Endothelial cell of umbilical vein (primary cell): ENCODE measurements at regions not wholly inside any gene's neighbourhood (a gene's known extent, or its start where the extent isn't known, plus 50 kb on each side); places are given as distances from the start of the nearest gene placed in this dataset.
A peak's percentile ranks its signal among the peaks of the same experiment; 100 is the strongest.

Experiments
- BruUV-seq: library from RNA; stranded (reverse); fragments of 400-500 nt; replicated peaks from 2 replicates; lab custom pipeline; 2021; lab: Mats Ljungman, UMichigan
- CTCF ChIA-PET: fragments of 300-600, 350-600 bp; sonication (Branson Sonifier 250); formaldehyde crosslinking; loops from one replicate; lab custom pipeline; 2021; ENCODE audit warnings: antibody characterized with exemption, inconsistent platforms; lab: Charles Lee
- POLR2A ChIA-PET: fragments of 300-600, 350-600 bp; sonication (Branson Sonifier 250); formaldehyde crosslinking; loops from one replicate; lab custom pipeline; 2021; ENCODE audit warnings: antibody characterized with exemption, inconsistent platforms; lab: Charles Lee
- DNase-seq: peaks from one replicate; pipeline ENCODE4 v3.0.0-alpha.2; 2011; ENCODE audit warnings: low read depth, low spot score
- FAIRE-seq: peaks from 2 replicates; lab custom pipeline; 2011; peaks lifted over from hg19 to GRCh38; lab: Jason Lieb, UNC
- H2AFZ ChIP-seq: 2 replicates; pipeline ENCODE4 v1.6.0; 2012; ENCODE audit warnings: low read depth, low read length, control low read depth, inconsistent platforms
- H3K27ac ChIP-seq: 2 replicates; pipeline ENCODE4 v1.5.1; 2011; ENCODE audit warnings: low read depth, mild to moderate bottlenecking, control low read depth, low read length, moderate library complexity; ENCODE audit not compliant: insufficient read depth
- H3K27me3 ChIP-seq, 2 experiments: 2 replicates each; pipeline versions ENCODE4 v1.6.0 to v1.6.1; 2011; ENCODE audit warnings: low read length in 2 of 2, mixed read lengths in 1 of 2; ENCODE audit not compliant: control insufficient read depth in 2 of 2, insufficient read depth in 2 of 2
- H3K36me3 ChIP-seq, 2 experiments: 2 replicates in 1 of 2; 3 replicates in 1 of 2; pipeline ENCODE4 v1.5.1; 2011; ENCODE audit warnings: low read length in 2 of 2, mild to moderate bottlenecking in 1 of 2, moderate library complexity in 1 of 2; ENCODE audit not compliant: control insufficient read depth in 2 of 2, insufficient read depth in 2 of 2; ENCODE audit errors: extremely low read depth in 1 of 2
- H3K4me1 ChIP-seq: 3 replicates; pipeline ENCODE4 v1.5.1; 2011; ENCODE audit warnings: mild to moderate bottlenecking, low read length; ENCODE audit not compliant: control insufficient read depth, insufficient read depth; ENCODE audit errors: extremely low read depth
- H3K4me2 ChIP-seq: 2 replicates; pipeline ENCODE4 v1.6.1; 2011; ENCODE audit warnings: low read length, control low read depth, mixed read lengths; ENCODE audit not compliant: insufficient read depth
- H3K4me3 ChIP-seq, 3 experiments: fragments of 200-600 bp in 1 of 3; sonication (generic), shearing (Covaris generic) in 1 of 3; replicated peaks in 1 of 3; 2 replicates each; pipeline ENCODE4 v1.5.1; 2011 to 2016; ENCODE audit warnings: control low read depth in 3 of 3, low read length in 3 of 3, mild to moderate bottlenecking in 2 of 3, inconsistent platforms in 1 of 3, low read depth in 1 of 3, moderate library complexity in 1 of 3; ENCODE audit not compliant: insufficient read depth in 1 of 3
- H3K79me2 ChIP-seq: 2 replicates; pipeline ENCODE4 v1.6.0; 2012; ENCODE audit warnings: low read length, inconsistent platforms; ENCODE audit not compliant: control insufficient read depth, insufficient read depth
- H3K9ac ChIP-seq: replicated peaks from 2 replicates; pipeline ENCODE3; 2011; ENCODE audit warnings: low read length, control low read depth; ENCODE audit not compliant: insufficient read depth; ENCODE audit errors: extremely low read depth
- H3K9me1 ChIP-seq: replicated peaks from 3 replicates; pipeline ENCODE4 v1.6.0; 2011; ENCODE audit warnings: mild to moderate bottlenecking, low read length; ENCODE audit not compliant: control insufficient read depth, insufficient read depth; ENCODE audit errors: extremely low read depth
- H3K9me3 ChIP-seq: replicated peaks from 2 replicates; pipeline ENCODE4 v1.5.1; 2012; ENCODE audit warnings: low read length, inconsistent platforms; ENCODE audit not compliant: control insufficient read depth, insufficient read depth
- H4K20me1 ChIP-seq: replicated peaks from 2 replicates; pipeline ENCODE3; 2011; ENCODE audit warnings: mild to moderate bottlenecking, low read length; ENCODE audit not compliant: control insufficient read depth, insufficient read depth; ENCODE audit errors: extremely low read depth
- EZH2 ChIP-seq: IDR thresholded peaks from 2 replicates; pipeline ENCODE4 v1.6.1; 2012; ENCODE audit warnings: borderline replicate concordance, low read depth, mild to moderate bottlenecking, moderate library complexity, low read length, inconsistent platforms; ENCODE audit not compliant: severe bottlenecking
- FOS ChIP-seq: IDR thresholded peaks from 2 replicates; pipeline ENCODE4 v1.6.1; 2011; ENCODE audit warnings: mild to moderate bottlenecking, low read length, moderate library complexity, borderline replicate concordance; ENCODE audit not compliant: insufficient read depth
- GATA2 ChIP-seq: IDR thresholded peaks from 2 replicates; pipeline ENCODE4 v1.7.0; 2011; ENCODE audit warnings: low read depth, mild to moderate bottlenecking, moderate library complexity, mixed read lengths, low read length; ENCODE audit not compliant: insufficient read length, insufficient read depth
- JUN ChIP-seq: IDR thresholded peaks from 2 replicates; pipeline ENCODE4 v1.6.1; 2011; ENCODE audit warnings: borderline replicate concordance, low read depth; ENCODE audit not compliant: insufficient read length, insufficient read depth
- MAX ChIP-seq: IDR thresholded peaks from 2 replicates; pipeline ENCODE4 v1.6.1; 2011; ENCODE audit not compliant: insufficient read depth, insufficient read length
- MYC ChIP-seq: IDR thresholded peaks from one replicate; pipeline ENCODE4 v1.6.1; 2011; ENCODE audit warnings: mild to moderate bottlenecking, low read depth, low read length
- POLR2A ChIP-seq: IDR thresholded peaks from 2 replicates; pipeline ENCODE4 v1.6.1; 2012; ENCODE audit warnings: low read depth, mild to moderate bottlenecking, control low read depth, low read length
- POLR2AphosphoS5 ChIP-seq: IDR thresholded peaks from 2 replicates; pipeline ENCODE4 v1.6.1; 2012; ENCODE audit warnings: low read depth, mild to moderate bottlenecking, control low read depth, low read length, moderate library complexity; ENCODE audit not compliant: insufficient read depth
- dilution Hi-C: fragments of 300-500 bp; cut with MboI; formaldehyde crosslinking; loops from one replicate; pipeline ENCODE4 v1.15.0; 2019; ENCODE audit warnings: low sequenced_read_pairs; ENCODE audit not compliant: extremely low pct_ligation_motif_present
- intact Hi-C: fragments of 100-400 bp; cut with micrococcal nuclease; formaldehyde crosslinking; loops from one replicate; pipeline ENCODE4 v1.10.0; 2022
- TF ChIP-seq, protein P1 (sequence below), 2 donors: IDR thresholded peaks; 1 replicate in 1 of 2; 2 replicates in 1 of 2; pipeline ENCODE4 v1.5.1; 2011; ENCODE audit warnings: low read length in 2 of 2, mild to moderate bottlenecking in 2 of 2, moderate library complexity in 2 of 2, control low read depth in 1 of 2, inconsistent platforms in 1 of 2, low read depth in 1 of 2; ENCODE audit not compliant: insufficient read depth in 1 of 2; ENCODE audit errors: extremely low read depth in 1 of 2

DNA sequence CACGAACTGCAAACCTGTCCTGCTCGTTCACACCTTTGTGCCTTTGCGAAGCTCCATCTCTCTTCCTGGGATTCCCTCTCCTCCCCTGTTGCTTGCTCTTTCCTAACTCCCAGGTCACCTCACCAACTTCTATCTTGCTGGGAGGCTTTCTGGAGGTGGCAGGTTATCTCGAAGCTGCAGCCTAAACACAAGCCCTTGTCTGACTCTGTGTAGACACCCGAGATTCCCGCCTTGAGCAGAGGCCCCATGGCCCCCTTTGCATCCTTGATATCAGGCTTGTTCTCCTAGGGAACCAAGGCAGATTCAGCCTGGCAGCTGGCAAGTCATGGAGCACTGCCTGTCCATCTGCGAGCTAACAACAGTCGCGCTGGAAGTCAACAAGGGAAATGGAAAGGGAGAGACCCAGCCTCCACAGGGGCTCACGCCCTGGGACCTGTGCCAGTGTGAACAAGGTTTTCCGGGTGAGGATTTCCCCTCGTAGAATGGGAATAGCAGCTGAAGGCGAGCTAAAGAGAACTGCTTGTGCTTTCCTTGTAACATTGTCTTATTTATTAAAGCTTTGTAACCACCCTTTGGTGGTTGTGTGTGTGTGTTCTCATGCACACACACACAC is 109.5 kb upstream of the JUN start:
- Histone ChIP-seq H3K9ac (peak overlapping the region; percentile 2), H3K27ac (peak overlapping the region; percentile 48), H3K9me3 (no peaks in the 10 kb centered on the region), H3K27me3 (no peaks in the 10 kb centered on the region), H3K9me1 (no peaks in the 10 kb centered on the region), H3K79me2 (no peaks in the 10 kb centered on the region), H3K4me3 (no peak overlapping the region), H3K4me2 (peak overlapping the region; percentile 20), H4K20me1 (no peaks in the 10 kb centered on the region), H3K4me1 (peaks cover 62% of the 10 kb centered on the region), H2AFZ (peak overlapping the region; percentile 9), H3K36me3 (no peaks in the 10 kb centered on the region)
- BruUV-seq, result no TSS peak
- ChIA-PET POLR2A (interaction anchor here (1.3 to 1.4 kb wide), 2 partner anchors 79 to 110 kb away, joined by 3 to 5 read pairs; partner anchors contain the start of gene JUN), CTCF (interaction anchor here (0.9 to 1.7 kb wide), 9 partner anchors 8 to 806 kb away, joined by 3 to 13 read pairs (median 4); partner anchors contain the start of gene JUN)
- dilution Hi-C loops (no loop called here), intact Hi-C loops (loop anchor here (1.0 to 10.0 kb wide), 3 partner anchors 9 to 379 kb away; no protein-coding TSS in a partner anchor)
- TF ChIP-seq MAX (no peak), POLR2A (peak; percentile 51), GATA2 (no peak), EZH2 (no peak), POLR2AphosphoS5 (peak; percentile 86), JUN (no peak), FOS (peak; percentile 24)
- DNase-seq (peak; percentile 96), FAIRE-seq (peak; percentile 98)

DNA sequence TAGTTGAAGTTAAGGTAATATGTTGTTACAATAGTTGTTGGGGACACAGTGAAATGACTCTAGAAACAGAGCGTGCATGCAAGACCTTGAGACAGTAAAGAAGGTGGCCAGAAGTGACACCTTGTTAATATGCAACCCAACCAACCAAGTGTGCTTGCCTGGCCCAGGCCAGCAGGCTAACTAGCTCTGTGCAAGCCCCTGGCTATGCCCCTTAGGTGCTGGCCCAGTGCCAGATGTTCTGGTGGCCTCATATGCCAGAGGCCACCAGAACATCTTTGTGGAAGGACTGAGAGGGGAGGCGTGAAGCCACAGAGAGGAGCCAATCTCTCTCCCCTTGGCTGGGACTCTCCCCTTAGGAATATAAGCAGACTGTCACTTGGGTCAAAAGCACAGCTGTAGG is 111.2 kb upstream of the JUN start:
- H3K27me3 ChIP-seq, result no peaks in the 10 kb centered on the region
- no peaks in the 10 kb centered on the region for H4K20me1 ChIP-seq
- DNase-seq (no peak), FAIRE-seq (no peak)
- H3K4me3 ChIP-seq, result no peak overlapping the region
- peak overlapping the region; percentile 61 for H3K27ac ChIP-seq
- no peak overlapping the region for H3K4me2 ChIP-seq
- no peaks in the 10 kb centered on the region for H3K9me3 ChIP-seq
- CTCF ChIA-PET, result interaction anchor here (1.1 to 2.1 kb wide), 3 partner anchors 124 to 1052 kb away, joined by 3 to 8 read pairs (median 4); no protein-coding TSS in a partner anchor
- peaks cover 66% of the 10 kb centered on the region for H3K4me1 ChIP-seq
- TF ChIP-seq FOS (no peak), MAX (no peak), MYC (no peak), JUN (no peak), POLR2A (no peak), EZH2 (no peak), GATA2 (no peak), POLR2AphosphoS5 (no peak)
- TF ChIP-seq, protein P1, sequence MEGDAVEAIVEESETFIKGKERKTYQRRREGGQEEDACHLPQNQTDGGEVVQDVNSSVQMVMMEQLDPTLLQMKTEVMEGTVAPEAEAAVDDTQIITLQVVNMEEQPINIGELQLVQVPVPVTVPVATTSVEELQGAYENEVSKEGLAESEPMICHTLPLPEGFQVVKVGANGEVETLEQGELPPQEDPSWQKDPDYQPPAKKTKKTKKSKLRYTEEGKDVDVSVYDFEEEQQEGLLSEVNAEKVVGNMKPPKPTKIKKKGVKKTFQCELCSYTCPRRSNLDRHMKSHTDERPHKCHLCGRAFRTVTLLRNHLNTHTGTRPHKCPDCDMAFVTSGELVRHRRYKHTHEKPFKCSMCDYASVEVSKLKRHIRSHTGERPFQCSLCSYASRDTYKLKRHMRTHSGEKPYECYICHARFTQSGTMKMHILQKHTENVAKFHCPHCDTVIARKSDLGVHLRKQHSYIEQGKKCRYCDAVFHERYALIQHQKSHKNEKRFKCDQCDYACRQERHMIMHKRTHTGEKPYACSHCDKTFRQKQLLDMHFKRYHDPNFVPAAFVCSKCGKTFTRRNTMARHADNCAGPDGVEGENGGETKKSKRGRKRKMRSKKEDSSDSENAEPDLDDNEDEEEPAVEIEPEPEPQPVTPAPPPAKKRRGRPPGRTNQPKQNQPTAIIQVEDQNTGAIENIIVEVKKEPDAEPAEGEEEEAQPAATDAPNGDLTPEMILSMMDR (IDR thresholded peaks at IDR 0.05; ENCODE audit: extremely low read depth in 1 of 2, insufficient read depth in 1 of 2, low read depth in 1 of 2, low read length in 2 of 2), result no peak
- dilution Hi-C loops, result no loop called here
- no peaks in the 10 kb centered on the region for H3K79me2 ChIP-seq
- H3K9ac ChIP-seq, result no peak overlapping the region
- H3K36me3 ChIP-seq, result no peaks in the 10 kb centered on the region
- POLR2A ChIA-PET, result no interaction called here
- H3K9me1 ChIP-seq, result no peaks in the 10 kb centered on the region
- intact Hi-C loops, result loop anchor here (5.0 to 10.0 kb wide), 5 partner anchors 132 to 380 kb away; no protein-coding TSS in a partner anchor
- peak overlapping the region; percentile 37 for H2AFZ ChIP-seq
- BruUV-seq, result no TSS peak
